ENCODE measurements at regions not wholly inside any gene's neighbourhood (a gene's known extent, or its start where the extent isn't known, plus 50 kb on each side); places are given as distances from the start of the nearest gene placed in this dataset.

- H3K27me3 ChIP-seq (replicated peaks in 1 of 7): no peaks in the 10 kb centered on the region
- 79 to 92% (median 86%) methylated on average over 2 of the region's 2 CpGs for WGBS, 5 donors
- intact Hi-C loops (cut with DNase I; ENCODE audit: low total_unique reads): no loop called here
- TF ChIP-seq POLR2A (IDR thresholded peaks at IDR 0.05): no peak
- no peak for TF ChIP-seq POLR2AphosphoS5 (IDR thresholded peaks at IDR 0.05)
- TF ChIP-seq CTCF (IDR thresholded peaks at IDR 0.05 in 8 of 11, conservative IDR thresholded peaks at IDR 0.05 in 3 of 11): no peak
- no peak overlapping the region for H3K4me3 ChIP-seq
- peaks cover 0 to 6% (median 0%) of the 10 kb centered on the region in 6 donors for H3K4me1 ChIP-seq
- H3K27ac ChIP-seq: peak overlapping the region in 7 of 8 donors; percentile 54 to 73 (median 56)
- no peaks in the 10 kb centered on the region for H3K9me3 ChIP-seq
- no peaks in the 10 kb centered on the region for H3K36me3 ChIP-seq
- no peak for DNase-seq
Observed at GRCh38 chr4:104592183-104592582, 97.5 kb upstream of the CXXC4 start.

- WGBS, 5 donors: 38 to 55% (median 48%) methylated on average over 7 of the region's 7 CpGs
- peak overlapping the region in 7 of 8 donors; percentile 54 to 73 (median 56) for H3K27ac ChIP-seq
Observed at GRCh38 chr4:104593019-104593418, 98.3 kb upstream of the CXXC4 start.

GRCh38 chr4:104596189-104596588, 101.5 kb upstream of the CXXC4 start:
- H3K4me3 ChIP-seq: no peak overlapping the region

More at GRCh38 chr4:104593019-104593418, 98.3 kb upstream of the CXXC4 start:
- Histone ChIP-seq H3K4me3 (no peak overlapping the region), H3K27me3 (replicated peaks in 1 of 7) (no peaks in the 10 kb centered on the region), H3K36me3 (no peaks in the 10 kb centered on the region), H3K4me1 (peaks cover 0 to 6% (median 0%) of the 10 kb centered on the region in 6 donors), H3K9me3 (no peaks in the 10 kb centered on the region)
- DNase-seq: no peak
- intact Hi-C loops (cut with DNase I; ENCODE audit: low total_unique reads): no loop called here
- TF ChIP-seq POLR2A (IDR thresholded peaks at IDR 0.05) (no peak), POLR2AphosphoS5 (IDR thresholded peaks at IDR 0.05) (peak in 1 of 3 donors; percentile 32), CTCF (IDR thresholded peaks at IDR 0.05 in 8 of 11, conservative IDR thresholded peaks at IDR 0.05 in 3 of 11) (no peak)

GRCh38 chr4:104615496-104615895, 120.8 kb upstream of the CXXC4 start:
- 72 to 96% (median 94%) methylated on average over 1 of the region's 1 CpG for WGBS, 5 donors
- intact Hi-C loops (cut with DNase I; ENCODE audit: low total_unique reads): no loop called here

More at GRCh38 chr4:104596189-104596588, 101.5 kb upstream of the CXXC4 start:
- Histone ChIP-seq H3K4me1 (peaks cover 0 to 2% (median 0%) of the 10 kb centered on the region in 6 donors), H3K9me3 (no peaks in the 10 kb centered on the region), H3K27ac (no peak overlapping the region), H3K27me3 (replicated peaks in 1 of 7) (no peaks in the 10 kb centered on the region), H3K36me3 (no peaks in the 10 kb centered on the region)
- WGBS, 5 donors: 71 to 81% (median 79%) methylated on average over 5 of the region's 5 CpGs
- DNase-seq: no peak
- TF ChIP-seq POLR2A (IDR thresholded peaks at IDR 0.05): no peak
- intact Hi-C loops (cut with DNase I; ENCODE audit: low total_unique reads): no loop called here

More at GRCh38 chr4:104615496-104615895, 120.8 kb upstream of the CXXC4 start:
- H3K4me3 ChIP-seq: no peak overlapping the region
- H3K9me3 ChIP-seq: peaks cover 0 to 7% (median 0%) of the 10 kb centered on the region in 8 donors
- no peaks in the 10 kb centered on the region for H3K36me3 ChIP-seq
- H3K4me1 ChIP-seq: no peaks in the 10 kb centered on the region
- no peak for TF ChIP-seq POLR2AphosphoS5 (IDR thresholded peaks at IDR 0.05)
- no peak for TF ChIP-seq CTCF (IDR thresholded peaks at IDR 0.05 in 8 of 11, conservative IDR thresholded peaks at IDR 0.05 in 3 of 11)
- TF ChIP-seq POLR2A (IDR thresholded peaks at IDR 0.05): no peak
- no peak overlapping the region for H3K27ac ChIP-seq
- H3K27me3 ChIP-seq (replicated peaks in 1 of 7): no peaks in the 10 kb centered on the region
- DNase-seq: no peak
